ENCODE measurements at regions not wholly inside any gene's neighbourhood (a gene's known extent, or its start where the extent isn't known, plus 50 kb on each side); places are given as distances from the start of the nearest gene placed in this dataset.

- no peak overlapping the region for H2AFZ ChIP-seq (ENCODE audit: low read depth, low read length)
- no peak overlapping the region for H3K4me3 ChIP-seq (replicated peaks in 1 of 3; ENCODE audit: insufficient read depth in 1 of 3, low read depth in 1 of 3, low read length in 3 of 3)
- ChIA-PET CTCF (no interaction called here), POLR2A (no interaction called here)
- no peaks in the 10 kb centered on the region for H3K4me1 ChIP-seq (ENCODE audit: control insufficient read depth, extremely low read depth, insufficient read depth, low read length)
- no peaks in the 10 kb centered on the region for H3K9me3 ChIP-seq (replicated peaks; ENCODE audit: control insufficient read depth, insufficient read depth, low read length)
- H3K9me1 ChIP-seq (replicated peaks; ENCODE audit: control insufficient read depth, extremely low read depth, insufficient read depth, low read length): no peaks in the 10 kb centered on the region
- BruUV-seq (replicated peaks): no TSS peak
- DNase-seq (ENCODE audit: low read depth, low spot score) (no peak), FAIRE-seq (no peak)
- intact Hi-C loops (cut with micrococcal nuclease): loop anchor here (10.0 kb wide), 1 partner anchor 65 kb away; no protein-coding TSS in a partner anchor
- H3K4me2 ChIP-seq (ENCODE audit: insufficient read depth, low read length): no peak overlapping the region
- no peaks in the 10 kb centered on the region for H3K27me3 ChIP-seq (ENCODE audit: control insufficient read depth in 2 of 2, insufficient read depth in 2 of 2, low read length in 2 of 2)
- H4K20me1 ChIP-seq (replicated peaks; ENCODE audit: control insufficient read depth, extremely low read depth, insufficient read depth, low read length): no peaks in the 10 kb centered on the region
- H3K36me3 ChIP-seq (ENCODE audit: control insufficient read depth in 2 of 2, extremely low read depth in 1 of 2, insufficient read depth in 2 of 2, low read length in 2 of 2): no peaks in the 10 kb centered on the region
- no peaks in the 10 kb centered on the region for H3K79me2 ChIP-seq (ENCODE audit: control insufficient read depth, insufficient read depth, low read length)
- no peak for TF ChIP-seq MYC (IDR thresholded peaks at IDR 0.05; ENCODE audit: low read depth, low read length)
- TF ChIP-seq GATA2 (IDR thresholded peaks at IDR 0.05; ENCODE audit: insufficient read depth, insufficient read length, low read depth, low read length): no peak
- TF ChIP-seq FOS (IDR thresholded peaks at IDR 0.05; ENCODE audit: borderline replicate concordance, insufficient read depth, low read length): no peak
- no peak for TF ChIP-seq JUN (IDR thresholded peaks at IDR 0.05; ENCODE audit: borderline replicate concordance, insufficient read depth, insufficient read length, low read depth)
- no peak for TF ChIP-seq CTCF (IDR thresholded peaks at IDR 0.05; ENCODE audit: extremely low read depth in 1 of 2, insufficient read depth in 1 of 2, low read depth in 1 of 2, low read length in 2 of 2)
- TF ChIP-seq POLR2A (IDR thresholded peaks at IDR 0.05; ENCODE audit: low read depth, low read length): no peak
- TF ChIP-seq, protein P1, sequence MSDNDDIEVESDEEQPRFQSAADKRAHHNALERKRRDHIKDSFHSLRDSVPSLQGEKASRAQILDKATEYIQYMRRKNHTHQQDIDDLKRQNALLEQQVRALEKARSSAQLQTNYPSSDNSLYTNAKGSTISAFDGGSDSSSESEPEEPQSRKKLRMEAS (IDR thresholded peaks at IDR 0.05; ENCODE audit: insufficient read depth, insufficient read length): no peak
- no peak for TF ChIP-seq EZH2 (IDR thresholded peaks at IDR 0.05; ENCODE audit: borderline replicate concordance, low read depth, low read length, severe bottlenecking)
- TF ChIP-seq POLR2AphosphoS5 (IDR thresholded peaks at IDR 0.05; ENCODE audit: insufficient read depth, low read depth, low read length): no peak
- H3K9ac ChIP-seq (replicated peaks; ENCODE audit: extremely low read depth, insufficient read depth, low read length): no peak overlapping the region
- no peak overlapping the region for H3K27ac ChIP-seq (ENCODE audit: insufficient read depth, low read depth, low read length)
- dilution Hi-C loops (cut with MboI; ENCODE audit: extremely low pct_ligation_motif_present, low sequenced_read_pairs): no loop called here
Observed at GRCh38 chr17:52740006-52740405, 581.5 kb upstream of the CA10 start.
